HG03025 (cell line): ENCODE measurements at regions not wholly inside any gene's neighbourhood (a gene's known extent, or its start where the extent isn't known, plus 50 kb on each side); places are given as distances from the start of the nearest gene placed in this dataset.
"Not testable (repeated sequence)": the region's sequence is repeated elsewhere in the genome, so short reads cannot be mapped to it uniquely, and the experiment has no call there.

Experiments
- ATAC-seq: cut with Tn5 transposase; IDR thresholded peaks from one replicate; pipeline ENCODE4 v1.9.1; 2021; ENCODE audit warnings: mild to moderate bottlenecking, moderate library complexity; ENCODE audit not compliant: unreplicated experiment, low FRiP score

DNA sequence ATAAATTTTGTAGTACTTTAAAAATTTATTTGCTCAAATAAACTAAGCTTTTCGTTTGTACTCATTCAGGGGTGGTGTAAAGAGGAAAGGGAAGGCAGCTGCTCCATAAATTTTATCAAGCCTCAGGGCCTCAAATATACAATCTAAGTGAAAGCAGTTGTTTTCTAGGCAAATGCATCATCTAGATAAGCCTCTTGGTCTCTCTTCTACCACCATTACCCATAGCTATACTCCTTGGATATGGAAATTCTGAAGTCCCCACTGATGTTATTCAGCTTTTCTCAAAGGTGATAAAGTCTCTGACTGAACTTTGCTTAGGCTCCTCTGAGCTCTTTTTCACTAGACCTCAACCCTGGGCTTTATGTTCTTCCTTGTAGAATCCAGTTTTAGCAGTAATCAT lies 1313.1 kb downstream of the JRKL start:
- no peak for ATAC-seq

DNA sequence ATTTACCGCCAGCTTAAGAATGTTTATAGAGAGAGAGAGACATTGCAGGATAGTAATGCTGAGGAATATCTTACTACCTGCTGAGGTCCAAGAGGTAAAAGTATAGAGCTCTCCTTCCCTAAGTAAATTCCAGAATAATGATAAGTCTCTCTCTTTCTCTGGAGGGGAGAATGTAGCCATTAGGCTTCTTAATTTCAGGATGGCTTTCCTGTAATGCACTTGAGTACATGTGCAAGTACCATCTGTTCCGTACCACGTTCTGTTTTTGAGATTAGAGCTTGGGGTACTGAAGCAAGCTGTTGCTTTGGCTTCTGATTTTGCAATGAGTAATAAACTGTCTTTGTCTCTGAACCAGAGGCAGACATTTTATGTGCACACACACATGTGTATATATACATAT lies 1314.0 kb downstream of the JRKL start:
- ATAC-seq = no peak

DNA sequence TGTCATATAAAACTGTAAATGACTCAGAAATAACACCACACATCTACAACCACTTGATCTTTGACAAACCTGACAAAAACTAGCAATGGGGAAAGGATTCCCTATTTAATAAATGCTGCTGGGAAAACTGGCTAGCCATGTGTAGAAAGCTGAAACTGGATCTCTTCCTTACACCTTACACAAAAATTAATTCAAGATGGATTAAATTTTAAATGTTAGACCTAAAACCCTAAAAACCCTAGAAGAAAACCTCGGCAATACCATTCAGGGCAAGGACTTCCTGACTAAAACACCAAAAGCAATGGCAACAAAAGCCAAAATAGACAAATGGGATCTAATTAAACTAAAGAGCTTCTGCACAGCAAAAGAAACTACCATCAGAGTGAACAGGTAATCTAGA lies 1315.3 kb upstream of the CNTN5 start:
- not testable (repeated sequence) for ATAC-seq

DNA sequence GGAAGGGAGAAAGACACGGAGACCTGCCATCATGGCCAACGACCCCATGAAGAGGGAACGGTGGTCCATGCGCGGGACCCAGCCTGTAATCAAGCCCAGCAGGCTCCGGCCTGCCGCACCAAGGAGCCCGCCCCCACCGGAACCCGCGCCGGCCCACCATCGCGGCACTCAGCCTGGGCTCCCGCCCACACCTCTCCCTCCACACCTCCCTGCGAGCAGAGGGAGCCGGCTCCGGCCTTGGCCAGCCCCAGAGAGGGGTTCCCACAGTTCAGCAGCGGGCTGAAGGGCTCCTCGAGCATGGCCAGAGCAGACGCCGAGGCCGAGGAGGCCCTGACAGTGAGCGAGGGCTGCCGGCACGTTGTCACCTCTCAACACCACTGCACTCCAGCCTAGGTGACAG lies 1302.8 kb upstream of the CNTN5 start:
- no peak for ATAC-seq

DNA sequence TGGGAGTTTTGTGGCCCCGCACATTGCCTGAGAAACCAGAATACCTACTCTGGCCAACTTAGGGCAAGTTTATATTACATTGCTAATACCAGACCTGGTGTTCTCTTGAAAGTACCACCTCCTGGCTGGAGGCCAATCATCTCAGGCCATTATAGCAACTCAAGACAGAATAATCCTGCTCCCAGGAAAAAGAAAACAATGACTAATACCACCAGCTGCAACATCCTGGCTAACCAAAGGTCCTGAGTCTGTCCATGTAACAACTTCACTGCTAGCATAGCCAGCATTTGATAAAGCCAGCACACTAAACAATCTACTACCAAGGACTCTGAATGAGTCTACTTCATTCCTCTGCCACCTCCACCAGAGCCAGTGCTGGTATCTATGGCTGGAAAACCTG lies 1298.7 kb upstream of the CNTN5 start:
- ATAC-seq = no peak

DNA sequence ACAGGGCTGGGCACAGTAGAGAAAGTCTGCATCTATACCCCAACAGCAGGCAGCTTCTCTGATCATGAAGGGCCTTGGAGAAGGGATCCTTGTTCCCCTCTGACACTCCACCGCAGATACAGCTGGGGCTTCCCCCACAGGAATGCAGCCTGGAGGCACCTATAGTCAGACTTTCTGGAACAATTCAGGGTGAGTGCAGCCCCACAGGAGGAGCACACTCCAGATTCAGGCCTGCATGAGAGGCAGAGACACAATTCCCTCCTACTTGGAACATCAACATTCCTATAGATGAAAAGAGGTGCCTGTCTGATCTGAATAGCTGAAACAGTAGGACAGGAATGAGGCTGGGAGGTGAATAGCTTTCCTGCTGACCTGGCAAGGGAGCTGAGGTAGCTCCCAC lies 1298.0 kb upstream of the CNTN5 start:
- ATAC-seq = no peak

DNA sequence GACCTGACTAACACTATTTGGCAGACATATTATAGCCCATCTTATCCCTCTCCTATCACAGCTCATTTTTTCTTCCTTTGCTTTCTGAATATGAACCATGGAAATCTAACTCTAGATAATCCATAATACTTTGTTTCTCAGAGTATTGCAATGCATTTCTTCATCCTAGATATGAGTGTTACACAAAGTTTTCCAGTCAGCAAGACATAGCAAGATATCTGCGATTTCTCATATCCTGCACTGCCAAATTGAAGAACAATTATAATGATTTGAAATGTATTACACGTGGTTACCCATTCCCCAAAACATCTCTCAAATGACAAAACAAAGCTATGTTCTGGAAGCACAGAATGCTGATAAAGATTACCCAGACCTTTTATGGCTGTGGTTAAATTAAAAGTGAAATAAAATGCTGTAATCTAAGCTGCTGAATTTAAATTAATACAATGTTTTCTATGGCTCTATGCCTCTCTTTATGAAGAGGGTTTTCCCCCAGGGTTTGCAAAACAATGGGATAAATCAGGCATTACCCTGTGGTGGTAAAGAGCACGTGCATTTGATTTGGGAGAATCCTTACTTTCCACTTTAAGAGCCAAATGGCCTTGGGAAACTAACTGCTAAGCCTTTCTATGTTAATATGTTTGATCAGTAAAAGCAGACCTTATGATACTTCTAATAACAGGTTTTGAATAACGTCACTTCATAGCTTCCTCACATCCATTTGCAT lies 1291.0 kb upstream of the CNTN5 start:
- ATAC-seq = no peak

DNA sequence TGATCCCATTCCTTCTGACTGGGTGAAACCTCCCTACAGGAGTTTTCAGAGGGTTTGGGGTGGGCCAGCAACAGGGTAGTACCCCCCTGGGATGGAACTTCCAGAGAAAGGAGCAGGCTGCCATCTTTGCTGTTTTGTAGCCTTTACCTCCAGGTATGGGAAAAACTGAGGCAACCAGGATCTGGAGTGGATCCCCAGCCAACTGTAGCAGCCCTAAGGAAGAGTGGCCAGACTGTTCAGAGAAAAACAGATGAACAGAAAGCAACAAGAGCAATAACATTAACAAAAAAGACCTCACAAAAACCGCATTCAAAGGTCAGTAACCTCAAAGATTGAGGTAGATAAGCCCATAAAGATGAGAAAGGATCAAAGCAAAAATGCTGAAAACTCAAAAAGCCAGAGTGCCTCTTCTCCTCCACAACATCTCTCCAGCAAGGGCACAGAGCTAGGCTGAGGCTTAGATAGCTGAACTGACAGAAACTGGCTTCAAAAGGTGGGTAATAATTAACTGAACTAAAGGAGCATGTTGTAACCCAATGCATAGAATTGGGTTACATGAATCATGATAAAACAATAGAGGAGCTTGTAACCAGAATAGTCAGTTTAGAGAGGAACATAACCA lies 1288.6 kb upstream of the CNTN5 start:
- no peak for ATAC-seq

DNA sequence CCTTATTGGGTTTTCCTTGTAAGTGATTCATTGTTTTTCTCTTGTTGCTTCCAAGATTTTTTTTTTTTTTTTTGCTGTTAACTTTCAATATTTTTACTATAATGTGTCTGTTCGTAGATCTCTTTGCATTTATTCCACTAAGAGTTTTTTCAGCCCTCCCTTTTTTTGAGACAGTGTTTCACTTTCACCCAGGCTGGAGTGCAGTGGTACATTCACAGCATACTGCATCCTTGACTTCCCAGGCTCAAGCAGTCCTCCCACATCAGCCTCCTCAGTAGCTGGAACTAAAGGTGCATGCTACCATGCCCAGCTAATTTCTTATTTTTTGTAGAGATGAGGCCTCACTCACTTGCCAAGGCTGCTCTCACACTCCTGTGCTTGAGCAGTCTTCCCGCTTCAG lies 1282.0 kb upstream of the CNTN5 start:
- no peak for ATAC-seq

DNA sequence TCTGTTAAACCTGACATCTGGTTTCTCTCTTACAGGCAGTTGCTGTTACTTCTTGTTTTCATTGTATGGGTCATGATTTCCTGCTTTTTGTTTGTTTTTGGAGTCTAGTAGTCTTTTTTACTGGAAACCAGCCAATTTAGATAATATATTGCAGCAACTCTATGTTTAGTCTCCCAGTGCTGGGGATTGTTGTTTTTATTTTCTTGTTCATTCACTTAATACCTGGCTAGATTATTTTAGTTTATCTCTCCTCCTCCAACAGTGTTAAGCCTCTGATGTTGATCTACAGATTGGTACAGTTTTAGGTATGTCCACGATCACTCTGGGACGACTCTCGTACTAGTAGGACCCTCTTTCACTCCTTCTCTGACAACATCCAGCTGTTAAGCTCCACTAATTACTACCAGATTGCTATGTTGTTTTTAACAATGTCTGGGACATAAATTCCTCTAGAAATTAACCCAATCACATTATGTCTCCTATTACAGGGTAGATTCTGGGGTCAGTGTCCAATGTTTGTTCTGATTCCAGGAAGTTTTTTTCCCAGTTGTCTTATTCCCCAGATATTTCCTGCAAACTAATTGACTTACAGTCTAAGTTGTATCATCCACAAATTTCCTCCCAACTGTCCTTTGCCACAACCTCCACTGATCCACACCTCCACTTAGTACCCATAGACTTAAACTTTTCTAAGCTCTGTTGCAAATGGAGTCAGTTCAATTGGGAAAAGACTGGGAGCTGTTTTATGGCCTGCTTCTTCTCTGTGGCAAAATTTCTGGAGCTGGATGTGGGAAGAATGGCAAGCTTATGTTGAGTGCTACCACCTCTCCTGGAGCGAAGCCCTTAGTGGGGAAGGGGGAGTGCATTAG lies 1280.6 kb upstream of the CNTN5 start:
- no peak for ATAC-seq

DNA sequence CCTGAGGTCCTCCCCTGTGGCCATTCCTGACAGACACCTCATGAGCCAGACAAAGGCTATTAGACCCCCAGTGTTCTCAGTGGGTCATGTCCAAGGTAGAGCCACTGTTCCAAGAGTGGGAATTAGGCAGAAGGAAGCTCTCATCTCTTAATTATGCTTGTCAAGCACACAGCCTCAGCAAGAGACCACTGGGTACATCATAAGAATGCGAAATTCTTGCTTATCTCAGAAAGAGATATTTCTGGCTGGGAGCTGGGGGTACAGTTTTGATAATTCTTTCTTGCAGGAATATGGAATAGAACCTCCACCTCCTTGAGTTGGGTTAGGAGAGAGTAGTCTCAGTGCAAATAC lies 1280.0 kb upstream of the CNTN5 start:
- ATAC-seq = no peak

DNA sequence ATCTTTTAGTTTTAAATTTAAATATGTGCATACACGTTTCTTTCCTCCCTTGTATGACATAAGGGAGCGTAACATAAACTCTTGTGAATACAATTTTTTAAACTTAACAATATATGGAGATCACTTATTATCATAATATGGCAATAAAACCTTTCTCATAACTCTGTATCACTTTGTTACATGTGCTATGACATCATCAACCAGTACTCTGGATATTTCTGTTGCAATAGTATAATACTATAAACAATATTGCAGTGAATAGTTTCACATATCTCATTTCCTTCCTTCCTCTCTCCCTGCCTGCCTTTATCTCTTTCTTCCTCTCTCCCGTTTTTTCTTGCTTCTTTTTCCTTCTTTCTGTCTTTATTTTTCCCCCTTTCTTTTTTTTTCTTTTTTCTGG lies 1278.0 kb upstream of the CNTN5 start:
- ATAC-seq = no peak

DNA sequence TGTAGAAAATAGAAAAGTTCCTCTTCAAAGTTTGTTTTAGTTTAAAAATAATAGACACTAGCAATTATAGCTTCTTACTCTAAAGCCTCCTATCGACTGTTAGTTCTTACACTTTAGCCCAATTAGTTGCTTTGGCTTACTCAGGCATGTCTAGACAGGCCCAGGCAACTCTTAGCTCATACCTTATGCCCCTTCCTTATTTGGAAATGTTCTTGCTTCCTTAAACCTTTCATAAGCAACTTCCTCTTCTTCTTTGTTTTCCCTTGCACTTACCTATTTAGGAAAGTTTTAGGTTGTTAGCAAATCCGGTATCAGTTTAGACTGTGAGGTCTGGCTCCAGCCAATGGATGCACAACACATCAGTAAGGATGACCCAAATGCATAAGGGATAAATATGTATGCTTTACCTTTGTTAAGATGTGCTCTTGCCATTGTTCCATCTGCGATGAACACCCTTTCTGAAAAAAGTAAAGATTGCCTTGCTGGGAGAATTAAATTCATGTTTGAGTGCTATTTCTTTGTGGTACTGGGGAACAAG lies 1277.5 kb upstream of the CNTN5 start:
- no peak for ATAC-seq

DNA sequence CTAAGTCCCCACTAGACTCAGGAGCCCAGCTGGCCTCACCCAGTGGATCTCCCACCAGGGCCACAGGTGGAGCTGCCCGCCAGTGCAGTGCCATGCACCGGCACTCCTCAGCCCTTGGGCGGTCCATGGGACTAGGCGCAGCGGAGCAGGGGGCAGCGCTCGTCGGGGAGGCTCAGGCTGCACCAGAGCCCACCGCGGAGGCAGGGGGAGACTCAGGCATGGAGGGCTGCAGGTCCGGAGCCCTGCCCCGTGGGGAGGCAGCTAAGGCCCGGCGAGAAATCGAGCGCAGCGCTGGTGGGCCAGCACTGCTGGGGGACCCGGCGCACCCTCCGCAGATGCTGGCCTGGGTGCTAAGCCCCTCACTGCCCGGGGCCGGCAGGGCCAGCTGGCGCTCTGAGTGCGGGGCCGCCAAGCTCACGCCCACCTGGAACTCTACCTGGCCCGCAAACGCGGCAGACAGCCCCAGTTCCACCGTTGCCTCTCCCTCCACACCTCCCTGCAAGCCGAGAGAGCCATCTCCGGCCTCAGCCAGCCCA lies 1275.2 kb upstream of the CNTN5 start:
- ATAC-seq = no peak

DNA sequence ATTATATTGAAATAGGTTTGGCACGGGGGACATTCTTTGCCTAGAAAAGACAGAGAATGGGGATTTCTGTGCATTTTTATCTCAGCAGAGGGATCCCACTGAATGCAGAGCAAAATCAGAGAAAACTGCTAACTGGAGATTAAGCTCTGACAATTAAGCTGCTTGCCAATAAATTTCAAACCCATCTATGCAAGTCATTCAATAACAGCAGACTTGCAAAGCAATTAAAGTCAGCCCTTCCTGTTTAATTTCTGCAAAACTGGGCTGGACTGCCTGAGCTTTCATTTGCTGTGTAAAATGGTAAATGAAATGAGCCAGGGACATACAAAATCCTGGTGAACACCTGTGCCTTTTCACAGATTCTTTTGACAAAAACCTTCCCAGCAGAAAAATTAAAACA lies 1273.9 kb upstream of the CNTN5 start:
- ATAC-seq = no peak

DNA sequence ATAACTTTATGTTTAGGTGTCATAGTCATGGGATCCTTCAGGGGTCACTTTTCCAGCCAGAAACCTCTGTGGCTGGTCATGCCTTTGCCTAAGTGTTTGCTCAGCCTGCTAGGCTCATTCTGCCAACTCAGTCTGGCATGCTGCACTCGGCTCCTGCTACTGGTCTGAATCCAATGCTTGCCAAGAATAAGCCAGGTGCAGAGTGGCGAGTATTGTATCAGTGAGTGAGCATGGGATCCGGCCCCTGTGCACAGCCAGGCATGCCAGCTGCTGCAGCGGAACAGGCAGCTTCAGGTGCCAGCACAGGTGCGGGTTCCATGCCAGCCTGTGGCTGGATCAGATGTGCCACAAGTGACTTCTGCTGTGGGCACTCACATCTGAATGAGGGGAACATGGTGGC lies 1269.3 kb upstream of the CNTN5 start:
- no peak for ATAC-seq

DNA sequence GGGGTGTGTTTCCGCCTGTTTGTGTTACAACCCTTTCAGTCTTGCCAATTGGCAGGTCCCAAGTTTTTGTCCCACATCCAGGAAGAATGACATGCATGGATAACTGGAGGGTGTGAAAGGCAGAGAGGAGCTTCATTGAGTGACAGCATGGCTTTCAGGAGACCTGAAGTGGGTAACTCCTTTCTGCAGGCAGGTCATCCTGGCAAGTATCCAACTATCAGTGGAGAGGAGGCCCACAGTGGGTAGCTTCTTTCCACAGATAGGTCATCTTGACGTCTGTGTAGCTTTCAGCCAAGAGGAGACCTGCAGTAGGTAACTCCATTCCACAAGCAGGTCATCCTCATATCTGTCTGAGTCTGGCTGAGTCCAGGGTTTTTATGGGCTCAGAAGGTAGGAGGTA lies 1268.8 kb upstream of the CNTN5 start:
- no peak for ATAC-seq

DNA sequence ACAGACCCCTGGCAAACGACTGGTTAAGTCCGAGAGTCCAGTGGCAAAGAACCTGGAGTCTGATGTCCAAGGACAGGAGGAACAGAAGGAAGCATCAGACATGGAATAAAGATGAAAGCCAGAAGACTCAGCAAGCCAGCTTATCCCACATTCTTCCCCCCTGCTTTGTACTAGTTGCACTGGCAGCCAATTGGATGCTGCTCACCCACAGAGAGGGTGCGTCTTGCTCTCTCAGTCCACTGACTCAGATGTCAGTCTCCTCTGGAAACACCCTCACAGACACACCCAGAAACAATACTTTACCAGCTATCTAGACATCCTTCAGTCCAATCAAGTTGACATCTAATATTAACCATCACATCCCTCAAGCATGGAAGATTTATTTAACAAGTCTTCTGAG lies 1265.8 kb upstream of the CNTN5 start:
- no peak for ATAC-seq

DNA sequence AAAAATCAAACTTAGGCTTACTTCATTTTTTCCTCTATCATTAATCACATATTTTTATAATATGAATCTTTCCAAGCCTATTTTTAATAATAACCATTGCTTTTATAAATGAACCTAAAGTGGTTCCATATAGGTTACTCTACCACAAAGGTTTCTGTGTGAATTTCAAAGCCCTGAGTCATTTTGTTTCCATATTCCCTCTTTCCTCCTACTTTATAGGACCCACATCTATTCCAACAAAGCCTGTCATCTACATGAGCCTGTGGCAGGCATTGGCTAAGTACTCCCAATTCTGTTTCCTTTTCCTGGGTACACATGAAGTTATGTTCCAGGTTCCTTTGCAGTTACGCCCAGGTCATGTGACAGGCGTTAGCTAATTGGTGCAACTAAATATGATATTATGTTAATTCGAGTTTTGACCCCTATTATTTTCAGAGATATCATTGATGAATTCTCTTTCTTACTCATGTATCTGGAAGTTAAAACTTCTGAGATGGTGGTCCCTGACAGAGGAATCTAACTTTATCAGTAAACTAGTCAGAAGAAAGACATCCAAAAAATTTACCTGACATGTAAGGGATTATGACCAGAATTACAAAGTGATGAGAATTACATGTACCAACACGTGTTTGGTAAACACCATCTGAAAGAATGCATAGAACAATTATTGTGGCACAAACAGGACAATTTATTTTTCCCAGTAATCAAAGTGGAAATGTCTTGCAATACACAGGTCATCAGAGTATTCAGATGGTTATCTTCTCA lies 1264.0 kb upstream of the CNTN5 start:
- ATAC-seq = no peak

DNA sequence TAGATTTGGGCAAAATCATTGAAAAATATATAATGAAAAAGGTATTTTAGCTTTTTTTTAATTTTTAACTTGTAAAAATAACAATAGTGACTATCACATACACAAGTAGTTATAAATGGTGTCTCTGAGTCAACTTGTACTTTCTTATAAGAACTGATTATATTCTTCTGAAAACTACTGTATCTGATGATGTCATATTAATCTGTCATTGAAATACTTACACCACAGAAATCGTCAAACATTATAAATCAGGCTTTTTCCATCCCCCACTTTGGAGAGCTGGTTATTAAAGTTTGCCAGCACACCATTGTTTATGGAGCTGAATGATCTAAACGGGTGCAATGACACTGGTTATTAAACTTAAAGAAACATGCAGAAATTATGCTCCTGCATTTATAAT lies 1259.6 kb upstream of the CNTN5 start:
- ATAC-seq = no peak
